ENCODE measurements at regions not wholly inside any gene's neighbourhood (a gene's known extent, or its start where the extent isn't known, plus 50 kb on each side); places are given as distances from the start of the nearest gene placed in this dataset.
"Not testable (repeated sequence)": the region's sequence is repeated elsewhere in the genome, so short reads cannot be mapped to it uniquely, and the experiment has no call there.

DNA sequence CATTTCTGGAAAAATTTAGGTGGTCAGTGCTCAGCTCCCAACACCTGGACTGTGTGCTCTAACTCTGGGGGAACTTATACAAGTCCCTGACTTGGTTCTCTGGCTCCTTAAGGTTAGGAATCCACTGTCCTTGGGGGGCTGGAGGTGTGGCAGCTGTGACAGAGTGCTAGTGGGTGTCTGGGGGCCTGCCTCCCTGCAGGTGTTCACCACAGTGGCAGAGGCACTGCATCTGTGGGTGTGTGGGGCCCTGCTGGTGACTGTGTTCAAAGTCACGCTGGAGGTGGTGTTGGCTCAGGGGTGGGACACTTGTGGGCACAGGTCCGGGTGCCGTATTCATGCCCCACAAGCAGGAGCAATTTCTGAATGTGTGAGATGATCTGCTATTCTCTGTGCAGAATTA lies 87.2 kb downstream of the OR4M2 start:
- H3K36me3 ChIP-seq (ENCODE audit: control insufficient read depth in 2 of 3, insufficient read depth in 3 of 3, low read length in 3 of 3); H3K9ac ChIP-seq (ENCODE audit: low read length in 3 of 3); H3K27me3 ChIP-seq (ENCODE audit: control insufficient read depth, insufficient read depth, low read length); FAIRE-seq; H3K4me1 ChIP-seq (ENCODE audit: control insufficient read depth in 2 of 3, insufficient read depth in 2 of 3, low read depth in 1 of 3, low read length in 3 of 3); H3K4me3 ChIP-seq (ENCODE audit: low read length in 3 of 3); intact Hi-C loops (cut with DNase I); H3K9me3 ChIP-seq (ENCODE audit: control insufficient read depth in 2 of 3, insufficient read depth in 1 of 3, low read length in 3 of 3); H3K27ac ChIP-seq (ENCODE audit: low read depth in 2 of 2, low read length in 2 of 2): not testable (repeated sequence)
- peak in 1 of 5 donors; percentile 4 for DNase-seq

DNA sequence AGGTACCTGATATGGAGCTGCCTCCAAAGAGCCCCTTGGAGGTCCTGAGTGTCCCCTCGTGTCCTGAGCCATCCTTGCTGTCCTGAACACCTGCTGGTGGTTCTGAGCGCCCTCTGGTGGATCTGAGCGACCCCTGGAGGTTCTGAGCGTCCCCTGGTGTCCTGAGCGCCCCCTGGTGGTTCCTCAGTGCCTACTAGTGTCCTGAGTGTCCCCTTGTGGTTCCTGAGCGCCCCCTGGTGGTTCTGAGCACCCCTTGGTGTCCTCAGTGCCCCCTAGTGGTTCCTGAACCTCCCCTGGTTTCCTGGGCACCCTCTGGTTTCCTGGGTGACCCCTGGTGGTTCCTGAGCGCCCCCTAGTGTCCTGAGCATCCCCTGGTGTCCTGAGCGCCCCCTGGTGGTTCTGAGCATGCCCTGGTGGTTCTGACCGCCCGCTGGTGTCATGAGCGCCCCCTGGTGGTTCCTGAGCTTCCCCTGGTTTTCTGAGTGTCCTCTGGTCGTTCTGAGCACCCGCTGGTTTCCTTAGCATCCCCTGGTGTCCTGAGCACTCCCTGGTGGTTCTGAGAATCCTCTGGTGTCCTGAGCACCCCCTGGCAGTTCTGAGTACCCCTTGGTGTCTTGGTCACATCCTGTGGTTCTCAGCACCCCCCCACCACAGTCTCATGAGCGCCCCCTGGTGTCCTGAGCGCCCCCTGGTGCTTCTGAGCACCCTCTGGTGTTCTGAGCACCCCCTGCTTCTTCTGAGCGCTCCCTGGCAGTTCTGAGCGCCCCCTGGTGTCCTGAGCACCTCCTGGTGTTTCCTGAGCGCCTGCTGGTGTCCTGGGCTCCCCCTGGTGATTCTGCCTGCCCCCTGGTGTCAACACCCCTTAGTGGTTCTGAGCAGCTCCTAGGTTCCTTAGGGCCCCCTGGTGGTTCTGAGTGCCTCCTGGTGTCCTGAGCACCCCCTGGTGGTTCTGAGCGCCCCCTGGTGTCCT lies 93.0 kb downstream of the OR4M2 start:
- DNase-seq; H3K9me3 ChIP-seq (ENCODE audit: control insufficient read depth in 2 of 3, insufficient read depth in 1 of 3, low read length in 3 of 3); intact Hi-C loops (cut with DNase I); FAIRE-seq; H3K4me1 ChIP-seq (ENCODE audit: control insufficient read depth in 2 of 3, insufficient read depth in 2 of 3, low read depth in 1 of 3, low read length in 3 of 3); H3K9ac ChIP-seq (ENCODE audit: low read length in 3 of 3); H3K36me3 ChIP-seq (ENCODE audit: control insufficient read depth in 2 of 3, insufficient read depth in 3 of 3, low read length in 3 of 3); H3K27me3 ChIP-seq (ENCODE audit: control insufficient read depth, insufficient read depth, low read length); H3K4me3 ChIP-seq (ENCODE audit: low read length in 3 of 3); H3K27ac ChIP-seq (ENCODE audit: low read depth in 2 of 2, low read length in 2 of 2): not testable (repeated sequence)

- H3K9ac ChIP-seq (ENCODE audit: low read length in 3 of 3); H3K27me3 ChIP-seq (ENCODE audit: control insufficient read depth, insufficient read depth, low read length); H3K27ac ChIP-seq (ENCODE audit: low read depth in 2 of 2, low read length in 2 of 2); H3K36me3 ChIP-seq (ENCODE audit: control insufficient read depth in 2 of 3, insufficient read depth in 3 of 3, low read length in 3 of 3); H3K4me3 ChIP-seq (ENCODE audit: low read length in 3 of 3); DNase-seq; FAIRE-seq; H3K9me3 ChIP-seq (ENCODE audit: control insufficient read depth in 2 of 3, insufficient read depth in 1 of 3, low read length in 3 of 3); intact Hi-C loops (cut with DNase I); H3K4me1 ChIP-seq (ENCODE audit: control insufficient read depth in 2 of 3, insufficient read depth in 2 of 3, low read depth in 1 of 3, low read length in 3 of 3): not testable (repeated sequence)
Measured at GRCh38 chr15:22174088-22174487, 93.8 kb downstream of the OR4M2 start.

GRCh38 chr15:22177965-22178364 lies 97.6 kb downstream of the OR4M2 start:
- H3K9ac ChIP-seq (ENCODE audit: low read length in 3 of 3); H3K9me3 ChIP-seq (ENCODE audit: control insufficient read depth in 2 of 3, insufficient read depth in 1 of 3, low read length in 3 of 3); intact Hi-C loops (cut with DNase I); H3K4me1 ChIP-seq (ENCODE audit: control insufficient read depth in 2 of 3, insufficient read depth in 2 of 3, low read depth in 1 of 3, low read length in 3 of 3); FAIRE-seq; H3K27ac ChIP-seq (ENCODE audit: low read depth in 2 of 2, low read length in 2 of 2); H3K36me3 ChIP-seq (ENCODE audit: control insufficient read depth in 2 of 3, insufficient read depth in 3 of 3, low read length in 3 of 3); DNase-seq; H3K27me3 ChIP-seq (ENCODE audit: control insufficient read depth, insufficient read depth, low read length); H3K4me3 ChIP-seq (ENCODE audit: low read length in 3 of 3): not testable (repeated sequence)

DNA sequence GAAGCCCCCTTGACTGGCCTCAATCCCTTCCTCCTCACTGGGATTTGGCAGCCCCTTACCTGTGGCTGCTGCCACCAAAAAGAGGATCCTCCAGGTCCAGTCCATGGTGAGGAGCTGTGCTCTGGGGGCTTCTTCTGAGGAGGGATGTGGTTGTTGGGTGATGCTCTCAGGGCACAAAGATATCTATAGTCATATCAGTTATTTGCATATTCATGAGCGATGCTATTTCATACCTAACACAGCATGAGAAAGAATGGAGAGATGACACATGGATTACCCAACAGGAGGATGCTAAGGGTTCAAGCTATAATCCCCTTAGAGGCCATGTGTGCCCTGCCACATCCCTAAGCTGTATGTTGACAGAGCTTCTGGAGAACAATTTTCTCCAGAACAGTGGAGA lies 98.1 kb downstream of the OR4M2 start:
- FAIRE-seq; intact Hi-C loops (cut with DNase I); H3K9me3 ChIP-seq (ENCODE audit: control insufficient read depth in 2 of 3, insufficient read depth in 1 of 3, low read length in 3 of 3): not testable (repeated sequence)

GRCh38 chr15:22179043-22179442 lies 98.7 kb downstream of the OR4M2 start:
- H3K9me3 ChIP-seq (ENCODE audit: control insufficient read depth in 2 of 3, insufficient read depth in 1 of 3, low read length in 3 of 3); H3K36me3 ChIP-seq (ENCODE audit: control insufficient read depth in 2 of 3, insufficient read depth in 3 of 3, low read length in 3 of 3); DNase-seq; H3K4me3 ChIP-seq (ENCODE audit: low read length in 3 of 3); intact Hi-C loops (cut with DNase I); H3K4me1 ChIP-seq (ENCODE audit: control insufficient read depth in 2 of 3, insufficient read depth in 2 of 3, low read depth in 1 of 3, low read length in 3 of 3); H3K9ac ChIP-seq (ENCODE audit: low read length in 3 of 3); H3K27me3 ChIP-seq (ENCODE audit: control insufficient read depth, insufficient read depth, low read length); H3K27ac ChIP-seq (ENCODE audit: low read depth in 2 of 2, low read length in 2 of 2); FAIRE-seq: not testable (repeated sequence)

More for the DNA sequence above, 98.1 kb downstream of the OR4M2 start:
- H3K36me3 ChIP-seq (ENCODE audit: control insufficient read depth in 2 of 3, insufficient read depth in 3 of 3, low read length in 3 of 3); H3K9ac ChIP-seq (ENCODE audit: low read length in 3 of 3); H3K4me1 ChIP-seq (ENCODE audit: control insufficient read depth in 2 of 3, insufficient read depth in 2 of 3, low read depth in 1 of 3, low read length in 3 of 3); DNase-seq; H3K27ac ChIP-seq (ENCODE audit: low read depth in 2 of 2, low read length in 2 of 2); H3K27me3 ChIP-seq (ENCODE audit: control insufficient read depth, insufficient read depth, low read length); H3K4me3 ChIP-seq (ENCODE audit: low read length in 3 of 3): not testable (repeated sequence)

GRCh38 chr15:22180611-22181010 lies 100.3 kb downstream of the OR4M2 start:
- H3K4me1 ChIP-seq (ENCODE audit: control insufficient read depth in 2 of 3, insufficient read depth in 2 of 3, low read depth in 1 of 3, low read length in 3 of 3); H3K9ac ChIP-seq (ENCODE audit: low read length in 3 of 3); H3K9me3 ChIP-seq (ENCODE audit: control insufficient read depth in 2 of 3, insufficient read depth in 1 of 3, low read length in 3 of 3); H3K4me3 ChIP-seq (ENCODE audit: low read length in 3 of 3); intact Hi-C loops (cut with DNase I); DNase-seq; H3K27me3 ChIP-seq (ENCODE audit: control insufficient read depth, insufficient read depth, low read length); FAIRE-seq; H3K27ac ChIP-seq (ENCODE audit: low read depth in 2 of 2, low read length in 2 of 2); H3K36me3 ChIP-seq (ENCODE audit: control insufficient read depth in 2 of 3, insufficient read depth in 3 of 3, low read length in 3 of 3): not testable (repeated sequence)

DNA sequence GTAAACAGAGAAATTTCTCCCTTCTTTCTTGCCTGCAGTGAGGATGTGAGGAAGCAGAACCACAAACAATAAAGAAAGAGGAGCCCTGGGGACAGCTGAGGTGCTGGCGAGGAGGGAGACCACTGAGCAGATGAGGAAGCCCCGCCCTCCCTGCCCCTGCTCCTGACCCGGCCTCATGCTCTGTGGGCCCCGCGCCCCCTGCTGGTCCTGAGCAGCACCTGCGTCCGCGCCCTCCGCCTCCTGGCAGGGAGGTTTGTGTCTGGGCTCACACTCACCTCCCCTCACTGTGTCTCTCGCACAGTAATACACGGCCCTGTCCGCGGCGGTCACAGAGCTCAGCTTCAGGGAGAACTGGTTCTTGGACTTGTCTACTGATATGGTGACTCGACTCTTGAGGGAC lies 104.4 kb downstream of the OR4M2 start:
- DNase-seq = peak in 1 of 5 donors; percentile 3
- H3K9me3 ChIP-seq (ENCODE audit: control insufficient read depth in 2 of 3, insufficient read depth in 1 of 3, low read length in 3 of 3); H3K4me1 ChIP-seq (ENCODE audit: control insufficient read depth in 2 of 3, insufficient read depth in 2 of 3, low read depth in 1 of 3, low read length in 3 of 3); H3K9ac ChIP-seq (ENCODE audit: low read length in 3 of 3); H3K36me3 ChIP-seq (ENCODE audit: control insufficient read depth in 2 of 3, insufficient read depth in 3 of 3, low read length in 3 of 3); intact Hi-C loops (cut with DNase I); H3K27ac ChIP-seq (ENCODE audit: low read depth in 2 of 2, low read length in 2 of 2); FAIRE-seq; H3K4me3 ChIP-seq (ENCODE audit: low read length in 3 of 3); H3K27me3 ChIP-seq (ENCODE audit: control insufficient read depth, insufficient read depth, low read length): not testable (repeated sequence)

Measured in kidney (tissue), 10 donors.